ENCODE measurements at regions not wholly inside any gene's neighbourhood (a gene's known extent, or its start where the extent isn't known, plus 50 kb on each side); places are given as distances from the start of the nearest gene placed in this dataset.

- no peak for DNase-seq
Observed at GRCh38 chr13:31963631-31964030, 67.9 kb upstream of the FRY start.

GRCh38 chr13:31964168-31964567 is 67.4 kb upstream of the FRY start:
- DNase-seq = no peak

GRCh38 chr13:31965361-31966066 is 66.1 kb upstream of the FRY start:
- DNase-seq = no peak

- no peak for DNase-seq
Observed at GRCh38 chr13:31967155-31967554, 64.4 kb upstream of the FRY start.

GRCh38 chr13:31968473-31968872 is 63.1 kb upstream of the FRY start:
- no peak for DNase-seq

- no peak for DNase-seq
Observed at GRCh38 chr13:31970231-31970930, 61.2 kb upstream of the FRY start.

- no peak for DNase-seq
Observed at GRCh38 chr13:31972453-31972852, 59.1 kb upstream of the FRY start.

GRCh38 chr13:31978021-31978420 is 53.6 kb upstream of the FRY start:
- no peak for DNase-seq

GRCh38 chr13:31980830-31981229 is 50.7 kb upstream of the FRY start:
- no peak for DNase-seq
